ENCODE measurements at regions not wholly inside any gene's neighbourhood (a gene's known extent, or its start where the extent isn't known, plus 50 kb on each side); places are given as distances from the start of the nearest gene placed in this dataset.

GRCh38 chr1:118253053-118253915 is 68.3 kb upstream of the SPAG17 start:
- Histone ChIP-seq H3K4me1 (ENCODE audit: insufficient read depth, low read length) (peaks cover 16% of the 10 kb centered on the region; the same call in 1 of the 2 replicates), H3K36me3 (ENCODE audit: insufficient read depth, low read depth, low read length) (no peaks in the 10 kb centered on the region), H3K27ac (ENCODE audit: low read length) (no peak overlapping the region), H3K9ac (ENCODE audit: low read depth, low read length) (no peak overlapping the region), H3K9me3 (ENCODE audit: insufficient read depth, low read depth, low read length) (no peaks in the 10 kb centered on the region), H3K4me3 (ENCODE audit: low read length) (no peak overlapping the region), H3K27me3 (ENCODE audit: insufficient read depth, low read length) (no peaks in the 10 kb centered on the region)

GRCh38 chr1:118252624-118253023 is 67.6 kb upstream of the SPAG17 start:
- no peak overlapping the region for H3K27ac ChIP-seq (ENCODE audit: low read length)
- no peaks in the 10 kb centered on the region for H3K27me3 ChIP-seq (ENCODE audit: insufficient read depth, low read length)
- no peak overlapping the region for H3K9ac ChIP-seq (ENCODE audit: low read depth, low read length)
- no peak overlapping the region for H3K4me3 ChIP-seq (ENCODE audit: low read length)
- H3K36me3 ChIP-seq (ENCODE audit: insufficient read depth, low read depth, low read length), result no peaks in the 10 kb centered on the region
- H3K9me3 ChIP-seq (ENCODE audit: insufficient read depth, low read depth, low read length), result no peaks in the 10 kb centered on the region
- peaks cover 19% of the 10 kb centered on the region; the same call in 1 of the 2 replicates for H3K4me1 ChIP-seq (ENCODE audit: insufficient read depth, low read length)

- no peaks in the 10 kb centered on the region for H3K27me3 ChIP-seq (ENCODE audit: insufficient read depth, low read length)
- no peak overlapping the region for H3K9ac ChIP-seq (ENCODE audit: low read depth, low read length)
- no peaks in the 10 kb centered on the region for H3K9me3 ChIP-seq (ENCODE audit: insufficient read depth, low read depth, low read length)
- H3K4me1 ChIP-seq (ENCODE audit: insufficient read depth, low read length), result peaks cover 22% of the 10 kb centered on the region; the same call in 1 of the 2 replicates
- no peak overlapping the region for H3K4me3 ChIP-seq (ENCODE audit: low read length)
- H3K36me3 ChIP-seq (ENCODE audit: insufficient read depth, low read depth, low read length), result no peaks in the 10 kb centered on the region
- no peak overlapping the region for H3K27ac ChIP-seq (ENCODE audit: low read length)
These were observed 65.2 kb upstream of the SPAG17 start for GRCh38 chr1:118250232-118250631.

- Histone ChIP-seq H3K4me1 (ENCODE audit: insufficient read depth, low read length) (peaks cover 22% of the 10 kb centered on the region; the same call in 1 of the 2 replicates), H3K27me3 (ENCODE audit: insufficient read depth, low read length) (no peaks in the 10 kb centered on the region), H3K4me3 (ENCODE audit: low read length) (no peak overlapping the region), H3K9ac (ENCODE audit: low read depth, low read length) (no peak overlapping the region), H3K36me3 (ENCODE audit: insufficient read depth, low read depth, low read length) (no peaks in the 10 kb centered on the region), H3K9me3 (ENCODE audit: insufficient read depth, low read depth, low read length) (no peaks in the 10 kb centered on the region), H3K27ac (ENCODE audit: low read length) (no peak overlapping the region)
These were observed 64.6 kb upstream of the SPAG17 start for GRCh38 chr1:118249641-118250040.

- peaks cover 22% of the 10 kb centered on the region; the same call in 1 of the 2 replicates for H3K4me1 ChIP-seq (ENCODE audit: insufficient read depth, low read length)
These were observed 62.6 kb upstream of the SPAG17 start for GRCh38 chr1:118247593-118247992.

GRCh38 chr1:118246646-118247045 is 61.6 kb upstream of the SPAG17 start:
- H3K27ac ChIP-seq (ENCODE audit: low read length), result no peak overlapping the region
- H3K4me1 ChIP-seq (ENCODE audit: insufficient read depth, low read length), result peaks cover 22% of the 10 kb centered on the region; the same call in 1 of the 2 replicates
- H3K9ac ChIP-seq (ENCODE audit: low read depth, low read length), result no peak overlapping the region
- no peaks in the 10 kb centered on the region for H3K36me3 ChIP-seq (ENCODE audit: insufficient read depth, low read depth, low read length)
- no peaks in the 10 kb centered on the region for H3K27me3 ChIP-seq (ENCODE audit: insufficient read depth, low read length)
- no peak overlapping the region for H3K4me3 ChIP-seq (ENCODE audit: low read length)
- no peaks in the 10 kb centered on the region for H3K9me3 ChIP-seq (ENCODE audit: insufficient read depth, low read depth, low read length)

More at GRCh38 chr1:118247593-118247992, 62.6 kb upstream of the SPAG17 start:
- no peaks in the 10 kb centered on the region for H3K27me3 ChIP-seq (ENCODE audit: insufficient read depth, low read length)
- no peak overlapping the region for H3K9ac ChIP-seq (ENCODE audit: low read depth, low read length)
- H3K4me3 ChIP-seq (ENCODE audit: low read length), result no peak overlapping the region
- H3K36me3 ChIP-seq (ENCODE audit: insufficient read depth, low read depth, low read length), result no peaks in the 10 kb centered on the region
- no peak overlapping the region for H3K27ac ChIP-seq (ENCODE audit: low read length)
- H3K9me3 ChIP-seq (ENCODE audit: insufficient read depth, low read depth, low read length), result no peaks in the 10 kb centered on the region

GRCh38 chr1:118244194-118244593 is 59.2 kb upstream of the SPAG17 start:
- Histone ChIP-seq H3K9ac (ENCODE audit: low read depth, low read length) (no peak overlapping the region), H3K4me3 (ENCODE audit: low read length) (no peak overlapping the region), H3K27me3 (ENCODE audit: insufficient read depth, low read length) (no peaks in the 10 kb centered on the region), H3K9me3 (ENCODE audit: insufficient read depth, low read depth, low read length) (peaks cover 5% of the 10 kb centered on the region), H3K4me1 (ENCODE audit: insufficient read depth, low read length) (peaks cover 10% of the 10 kb centered on the region; the same call in 1 of the 2 replicates), H3K27ac (ENCODE audit: low read length) (no peak overlapping the region), H3K36me3 (ENCODE audit: insufficient read depth, low read depth, low read length) (no peaks in the 10 kb centered on the region)

GRCh38 chr1:118243269-118243668 is 58.2 kb upstream of the SPAG17 start:
- Histone ChIP-seq H3K4me1 (ENCODE audit: insufficient read depth, low read length) (peaks cover 5% of the 10 kb centered on the region; the same call in 1 of the 2 replicates), H3K9ac (ENCODE audit: low read depth, low read length) (no peak overlapping the region), H3K36me3 (ENCODE audit: insufficient read depth, low read depth, low read length) (no peaks in the 10 kb centered on the region), H3K27me3 (ENCODE audit: insufficient read depth, low read length) (no peaks in the 10 kb centered on the region), H3K4me3 (ENCODE audit: low read length) (no peak overlapping the region), H3K27ac (ENCODE audit: low read length) (no peak overlapping the region), H3K9me3 (ENCODE audit: insufficient read depth, low read depth, low read length) (peaks cover 13% of the 10 kb centered on the region)
